ENCODE measurements at regions not wholly inside any gene's neighbourhood (a gene's known extent, or its start where the extent isn't known, plus 50 kb on each side); places are given as distances from the start of the nearest gene placed in this dataset.
"Not testable (repeated sequence)": the region's sequence is repeated elsewhere in the genome, so short reads cannot be mapped to it uniquely, and the experiment has no call there.

GRCh38 chr11:37969336-37969735 is 1371.3 kb upstream of the RAG2 start:
- DNase-seq = not testable (repeated sequence)

GRCh38 chr11:37968148-37968547 is 1370.1 kb upstream of the RAG2 start:
- no peak for DNase-seq

GRCh38 chr11:37967635-37968034 is 1369.6 kb upstream of the RAG2 start:
- DNase-seq = no peak

DNA sequence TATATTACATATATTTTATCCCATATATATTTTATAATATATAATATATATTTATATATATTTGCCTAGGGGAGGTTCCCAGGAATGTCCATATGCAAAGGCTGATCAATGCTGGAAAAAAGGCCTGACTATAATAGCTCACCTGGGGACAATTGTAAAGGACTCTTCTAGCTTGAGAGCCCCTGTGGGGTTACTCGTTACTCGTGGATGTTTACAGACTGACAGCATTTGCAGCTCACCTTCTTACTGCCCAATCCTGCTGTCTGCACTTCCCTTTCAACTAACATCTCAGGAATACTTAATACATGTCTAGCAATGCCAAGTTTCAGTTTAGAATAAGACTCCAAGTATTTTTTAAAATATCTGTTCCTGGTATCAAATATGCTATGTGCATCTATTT is 1365.4 kb upstream of the RAG2 start:
- DNase-seq = no peak

GRCh38 chr11:37957717-37958116 is 1359.7 kb upstream of the RAG2 start:
- DNase-seq = no peak

DNA sequence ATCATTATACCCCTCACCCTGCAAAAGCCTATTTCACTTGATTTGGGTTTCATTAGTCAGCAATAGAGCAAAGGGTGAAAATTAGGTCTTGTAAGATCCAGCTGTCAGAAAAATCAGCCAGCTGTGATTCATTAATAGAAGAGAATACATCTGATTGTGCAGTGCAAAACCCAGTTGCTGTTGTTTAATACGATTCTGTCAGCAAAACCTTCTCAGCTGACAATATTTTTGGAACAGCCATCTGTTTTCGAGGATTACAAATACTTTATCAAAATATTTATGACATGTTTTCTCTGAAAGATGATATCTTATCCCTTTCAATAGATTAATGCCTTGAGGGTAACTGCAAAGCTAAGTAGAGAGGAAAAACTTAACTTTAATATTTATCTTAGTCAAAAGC is 1354.0 kb upstream of the RAG2 start:
- DNase-seq = no peak

- no peak for DNase-seq
Measured at GRCh38 chr11:37948258-37948657, 1350.2 kb upstream of the RAG2 start.

GRCh38 chr11:37947821-37948220 is 1349.8 kb upstream of the RAG2 start:
- DNase-seq = no peak

GRCh38 chr11:37946155-37946766 is 1348.2 kb upstream of the RAG2 start:
- no peak for DNase-seq

DNA sequence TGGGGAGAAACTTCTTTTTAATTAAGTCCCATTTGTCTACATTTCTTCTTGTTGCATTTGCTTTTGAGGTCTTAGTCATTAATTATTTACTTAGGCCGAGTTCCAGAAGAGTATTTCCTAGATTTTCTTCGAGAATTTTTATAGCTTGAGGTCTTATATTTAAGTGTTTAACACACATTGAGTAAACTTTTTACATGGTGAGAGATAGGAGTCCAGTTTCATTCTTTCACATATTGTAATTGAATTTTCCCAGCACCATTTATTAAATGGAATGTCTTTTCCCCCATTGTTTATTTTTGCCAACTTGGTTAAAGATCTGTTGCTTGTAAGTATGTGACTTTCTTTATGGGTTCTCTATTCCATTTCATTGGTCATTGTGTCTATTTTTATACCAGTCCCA is 1344.0 kb upstream of the RAG2 start:
- DNase-seq = no peak

GRCh38 chr11:37929100-37929653 is 1331.1 kb upstream of the RAG2 start:
- DNase-seq = no peak

GRCh38 chr11:37926772-37927171 is 1328.7 kb upstream of the RAG2 start:
- no peak for DNase-seq

GRCh38 chr11:37916331-37916730 is 1318.3 kb upstream of the RAG2 start:
- DNase-seq = no peak

DNA sequence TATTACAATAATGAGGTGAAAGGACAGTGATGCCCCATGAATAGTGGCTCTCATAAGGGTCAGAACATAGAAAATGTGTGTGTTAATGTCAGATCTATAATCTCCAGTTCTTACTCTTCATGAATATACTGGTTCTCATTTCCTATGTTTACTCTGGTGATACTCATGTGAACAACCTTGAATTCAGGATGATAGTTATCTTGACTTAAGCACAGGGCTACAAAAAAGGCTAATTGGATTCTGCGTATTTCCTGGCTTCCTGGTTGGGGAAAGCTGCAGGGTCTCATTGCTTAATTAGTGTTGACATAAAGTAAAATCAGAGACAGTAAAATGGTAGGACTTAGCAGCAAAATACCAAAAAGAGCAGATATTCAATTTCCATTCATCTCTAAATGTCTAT is 1316.8 kb upstream of the RAG2 start:
- DNase-seq = no peak

GRCh38 chr11:37908219-37908548 is 1310.1 kb upstream of the RAG2 start:
- no peak for DNase-seq

GRCh38 chr11:37907436-37908218 is 1309.6 kb upstream of the RAG2 start:
- DNase-seq = no peak

- no peak for DNase-seq
Measured at GRCh38 chr11:37905707-37906417, 1307.8 kb upstream of the RAG2 start.

DNA sequence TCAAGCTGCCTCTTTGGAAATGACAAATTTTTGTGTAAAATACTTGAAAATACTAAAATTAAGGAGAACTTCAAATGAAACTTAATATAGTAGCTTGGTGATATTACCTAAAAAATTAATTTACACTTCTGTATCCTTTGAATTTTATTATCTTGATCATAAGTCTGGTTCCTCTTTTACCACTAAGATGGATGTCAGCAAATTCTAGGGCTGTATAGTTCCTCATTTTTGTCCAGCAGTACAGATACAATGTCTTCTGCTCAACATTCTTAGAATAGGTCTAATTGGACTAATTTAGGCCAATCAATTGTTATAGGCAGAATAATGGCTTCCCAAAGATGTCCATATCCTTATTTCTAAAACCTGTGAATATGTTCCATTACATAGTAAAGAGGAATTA is 1298.0 kb upstream of the RAG2 start:
- no peak for DNase-seq

- no peak for DNase-seq
Measured at GRCh38 chr11:37881741-37882140, 1283.7 kb upstream of the RAG2 start.

DNA sequence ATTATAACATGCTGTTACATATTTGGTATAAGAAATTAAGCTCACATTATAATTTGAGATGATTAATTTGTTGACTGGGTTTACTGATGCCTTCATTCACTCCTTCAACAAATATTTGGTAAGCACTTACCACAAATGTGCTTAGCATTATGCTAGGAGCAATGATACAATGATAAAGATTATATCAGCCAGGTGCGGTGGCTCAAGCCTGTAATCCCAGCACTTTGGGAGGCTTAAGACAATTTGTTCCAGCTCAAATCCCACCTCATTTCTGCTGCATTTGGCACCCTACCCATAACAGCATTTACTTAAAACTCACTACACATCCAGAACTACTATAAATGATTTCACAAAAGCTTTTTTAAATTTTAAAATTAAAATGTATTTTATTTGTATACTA is 1263.6 kb upstream of the RAG2 start:
- no peak for DNase-seq

DNA sequence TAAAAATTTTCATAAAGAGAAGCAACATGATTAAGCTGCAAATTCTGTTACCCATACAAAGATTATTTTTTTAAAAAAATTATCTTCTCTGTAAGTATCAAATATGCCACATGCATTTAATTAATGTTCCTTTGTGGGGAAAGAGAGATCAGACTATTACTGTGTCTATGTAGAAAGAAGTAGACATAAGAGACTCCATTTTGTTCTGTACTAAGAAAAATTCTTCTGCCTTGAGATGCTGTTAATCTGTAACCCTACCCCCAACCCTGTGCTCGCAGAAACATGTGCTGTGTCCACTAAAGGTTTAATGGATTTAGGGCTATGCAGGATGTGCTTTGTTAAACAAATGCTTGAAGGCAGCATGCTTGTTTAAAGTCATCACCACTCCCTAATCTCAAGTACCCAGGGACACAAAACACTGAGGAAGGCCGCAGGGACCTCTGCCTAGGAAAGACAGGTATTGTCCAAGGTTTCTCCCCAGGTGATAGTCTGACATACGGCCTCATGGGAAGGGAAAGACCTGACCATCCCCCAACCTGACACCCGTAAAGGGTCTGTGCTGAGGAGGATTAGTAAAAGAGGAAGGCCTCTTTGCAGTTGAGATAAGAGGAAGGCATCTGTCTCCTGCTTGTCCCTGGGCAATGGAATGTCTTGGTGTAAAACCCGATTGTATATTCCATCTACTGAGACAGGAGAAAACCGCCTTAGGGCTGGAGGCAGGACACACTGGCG is 1260.9 kb upstream of the RAG2 start:
- DNase-seq = not testable (repeated sequence)

DNA sequence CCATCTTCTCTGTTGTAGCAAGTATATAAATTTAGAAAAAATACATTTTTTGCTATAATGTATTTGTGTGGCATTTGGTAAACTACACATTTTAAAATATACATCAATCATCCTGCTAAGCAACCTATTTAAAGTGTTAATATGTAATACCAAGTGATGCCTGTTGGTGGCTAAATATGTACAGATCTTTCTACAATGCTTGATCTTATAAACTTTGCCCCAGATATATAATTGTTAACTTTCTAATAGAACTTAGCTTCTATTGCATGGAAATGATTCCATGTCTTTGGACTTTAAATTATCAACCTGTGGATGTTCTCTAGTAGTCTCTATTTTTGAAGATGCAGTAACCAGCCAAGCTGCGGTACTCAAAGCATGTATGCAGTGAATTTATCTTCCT is 1260.4 kb upstream of the RAG2 start:
- no peak for DNase-seq

DNA sequence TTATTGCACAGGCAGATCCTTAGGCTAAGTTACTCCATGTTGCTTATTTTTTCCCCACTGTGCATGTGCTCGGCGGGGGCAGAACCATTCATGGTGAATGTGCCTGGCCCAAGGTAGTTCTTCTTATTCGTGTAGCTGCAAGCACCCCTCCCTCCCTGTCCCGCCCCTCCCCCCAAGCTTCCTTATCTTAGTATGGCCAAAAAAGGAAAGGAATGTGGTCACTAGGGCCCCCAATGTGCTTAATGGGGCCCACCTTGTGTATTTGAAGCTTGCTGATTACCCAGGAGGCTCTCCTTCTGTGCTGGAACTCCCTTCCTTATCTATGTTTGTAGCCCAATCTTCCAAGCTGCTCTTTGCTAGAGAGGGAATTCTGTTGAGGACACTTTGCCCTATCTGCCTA is 1259.7 kb upstream of the RAG2 start:
- DNase-seq = no peak

Measured in activated naive CD4-positive, alpha-beta T cell (primary cell).